ENCODE measurements at regions not wholly inside any gene's neighbourhood (a gene's known extent, or its start where the extent isn't known, plus 50 kb on each side); places are given as distances from the start of the nearest gene placed in this dataset.

GRCh38 chr6:122222761-122223160, 176.7 kb upstream of the HSF2 start:
- H3K27ac Mint-ChIP-seq, result no peak overlapping the region
- ATAC-seq (no peak), DNase-seq (no peak)
- no peak for TF ChIP-seq CTCF (IDR thresholded peaks at IDR 0.05)
- H3K4me1 Mint-ChIP-seq, result no peaks in the 10 kb centered on the region
- Histone ChIP-seq H3K4me3 (ENCODE audit: low read length) (no peak overlapping the region), H3K27ac (ENCODE audit: low read length) (no peak overlapping the region), H3K9me3 (ENCODE audit: control insufficient read depth, insufficient read depth, low read length) (no peaks in the 10 kb centered on the region), H3K36me3 (ENCODE audit: control insufficient read depth, insufficient read depth, low read length) (no peaks in the 10 kb centered on the region), H3K27me3 (ENCODE audit: control insufficient read depth, insufficient read depth, low read length) (no peaks in the 10 kb centered on the region), H3K4me1 (ENCODE audit: control insufficient read depth, insufficient read depth, low read length) (no peaks in the 10 kb centered on the region)
- H3K4me3 Mint-ChIP-seq, result no peak overlapping the region
- intact Hi-C loops (cut with micrococcal nuclease), result no loop called here
- H3K9me3 Mint-ChIP-seq, result peaks cover 8 to 10% of the 10 kb centered on the region in 2 donors
- H3K36me3 Mint-ChIP-seq, result no peaks in the 10 kb centered on the region
- WGBS (ENCODE audit: insufficient coverage), result 43% methylated on average over 3 of the region's 3 CpGs
- H3K27me3 Mint-ChIP-seq (ENCODE audit: low read depth in 2 of 2), result no peaks in the 10 kb centered on the region

GRCh38 chr6:122223251-122223650, 176.2 kb upstream of the HSF2 start:
- intact Hi-C loops (cut with micrococcal nuclease), result no loop called here
- Histone ChIP-seq H3K4me3 (ENCODE audit: low read length) (no peak overlapping the region), H3K27me3 (ENCODE audit: control insufficient read depth, insufficient read depth, low read length) (no peaks in the 10 kb centered on the region), H3K36me3 (ENCODE audit: control insufficient read depth, insufficient read depth, low read length) (no peaks in the 10 kb centered on the region), H3K27ac (ENCODE audit: low read length) (no peak overlapping the region), H3K4me1 (ENCODE audit: control insufficient read depth, insufficient read depth, low read length) (no peaks in the 10 kb centered on the region), H3K9me3 (ENCODE audit: control insufficient read depth, insufficient read depth, low read length) (no peaks in the 10 kb centered on the region)
- H3K9me3 Mint-ChIP-seq, result peaks cover 8 to 10% of the 10 kb centered on the region in 2 donors
- no peaks in the 10 kb centered on the region for H3K4me1 Mint-ChIP-seq
- H3K27ac Mint-ChIP-seq, result no peak overlapping the region
- WGBS (ENCODE audit: insufficient coverage), result no CpG with 5 or more reads among the region's 1 CpG
- ATAC-seq, result no peak
- H3K4me3 Mint-ChIP-seq, result no peak overlapping the region
- no peaks in the 10 kb centered on the region for H3K36me3 Mint-ChIP-seq
- no peak for DNase-seq
- H3K27me3 Mint-ChIP-seq (ENCODE audit: low read depth in 2 of 2), result no peaks in the 10 kb centered on the region
- no peak for TF ChIP-seq CTCF (IDR thresholded peaks at IDR 0.05)

DNA sequence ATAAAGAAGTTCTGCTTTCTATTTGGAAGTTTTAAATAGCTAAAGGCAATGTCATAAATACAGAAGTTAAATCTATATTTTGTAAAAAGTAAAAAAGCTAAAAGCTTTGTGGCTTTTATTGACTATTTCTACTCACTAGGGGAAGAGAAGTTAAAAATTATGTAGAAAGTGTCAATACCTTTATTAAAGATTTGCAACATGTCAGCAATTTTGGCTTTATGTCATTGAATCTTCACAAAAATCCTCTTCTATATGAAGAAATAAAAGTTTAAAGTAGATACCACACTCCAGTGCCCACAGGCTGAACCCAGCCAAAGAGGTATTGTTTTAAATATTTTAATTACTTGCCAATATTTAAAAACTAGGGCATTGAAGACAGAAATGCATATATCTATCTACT, 160.6 kb upstream of the HSF2 start:
- Mint-ChIP-seq H3K36me3 (no peaks in the 10 kb centered on the region), H3K4me1 (no peaks in the 10 kb centered on the region), H3K27ac (no peak overlapping the region)

More for the DNA sequence above, 160.6 kb upstream of the HSF2 start:
- no peak overlapping the region for H3K4me3 Mint-ChIP-seq
- H3K27me3 Mint-ChIP-seq (ENCODE audit: low read depth in 2 of 2), result no peaks in the 10 kb centered on the region
- peaks cover 9 to 15% of the 10 kb centered on the region in 2 donors for H3K9me3 Mint-ChIP-seq
- DNase-seq (no peak), ATAC-seq (no peak)
- no peaks in the 10 kb centered on the region for H3K4me1 ChIP-seq (ENCODE audit: control insufficient read depth, insufficient read depth, low read length)
- intact Hi-C loops (cut with micrococcal nuclease), result no loop called here
- H3K27me3 ChIP-seq (ENCODE audit: control insufficient read depth, insufficient read depth, low read length), result no peaks in the 10 kb centered on the region
- H3K27ac ChIP-seq (ENCODE audit: low read length), result no peak overlapping the region
- peaks cover 6% of the 10 kb centered on the region for H3K9me3 ChIP-seq (ENCODE audit: control insufficient read depth, insufficient read depth, low read length)
- no peaks in the 10 kb centered on the region for H3K36me3 ChIP-seq (ENCODE audit: control insufficient read depth, insufficient read depth, low read length)
- H3K4me3 ChIP-seq (ENCODE audit: low read length), result no peak overlapping the region
- no peak for TF ChIP-seq CTCF (IDR thresholded peaks at IDR 0.05)
